ENCODE measurements at regions not wholly inside any gene's neighbourhood (a gene's known extent, or its start where the extent isn't known, plus 50 kb on each side); places are given as distances from the start of the nearest gene placed in this dataset.

DNA sequence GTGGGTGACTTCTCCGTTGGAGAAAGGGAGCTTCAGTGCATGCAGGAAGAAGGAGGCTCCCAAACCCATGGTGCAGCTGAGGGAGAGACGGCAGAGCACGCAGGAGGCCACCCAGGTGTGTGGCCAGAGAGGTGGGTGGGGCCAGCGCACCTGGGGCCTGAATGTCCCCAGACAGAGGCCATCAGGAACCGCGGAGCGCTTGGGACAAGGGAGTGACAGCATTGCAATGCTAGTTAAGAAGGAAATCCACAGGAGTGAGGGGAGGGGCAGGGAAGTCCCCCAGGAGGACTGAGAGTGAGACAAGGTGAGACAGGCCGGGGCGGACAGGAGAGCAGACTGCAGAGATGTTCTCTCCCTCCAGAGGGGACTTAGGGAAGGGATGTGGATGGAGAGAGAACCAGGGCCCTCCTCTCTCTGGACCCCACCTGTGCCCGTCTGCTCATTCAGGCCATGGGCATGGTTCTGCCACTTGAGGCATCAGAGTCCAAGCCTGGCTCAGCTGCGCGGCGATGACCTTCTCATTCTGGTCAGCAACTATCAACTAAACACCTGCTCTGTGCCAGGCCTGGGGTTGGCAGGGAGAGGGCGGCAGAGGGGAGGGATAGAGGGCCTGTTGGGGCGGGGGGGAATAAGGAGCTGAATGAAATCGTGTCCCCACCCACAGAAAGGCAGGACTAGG lies 69.4 kb upstream of the COL13A1 start:
- no peaks in the 10 kb centered on the region for H3K36me3 ChIP-seq (ENCODE audit: control insufficient read depth, insufficient read depth, low read length)
- no peak overlapping the region for H3K4me3 ChIP-seq (ENCODE audit: low read depth, low read length)
- no peak overlapping the region for H2AFZ ChIP-seq
- H3K27ac ChIP-seq, result no peak overlapping the region
- peaks cover 10% of the 10 kb centered on the region for H3K4me1 ChIP-seq
- H3K27me3 ChIP-seq (ENCODE audit: control insufficient read depth, insufficient read depth, low read length), result no peaks in the 10 kb centered on the region
- no peak overlapping the region for H3K4me2 ChIP-seq (ENCODE audit: low read length)
- TF ChIP-seq, protein P1, sequence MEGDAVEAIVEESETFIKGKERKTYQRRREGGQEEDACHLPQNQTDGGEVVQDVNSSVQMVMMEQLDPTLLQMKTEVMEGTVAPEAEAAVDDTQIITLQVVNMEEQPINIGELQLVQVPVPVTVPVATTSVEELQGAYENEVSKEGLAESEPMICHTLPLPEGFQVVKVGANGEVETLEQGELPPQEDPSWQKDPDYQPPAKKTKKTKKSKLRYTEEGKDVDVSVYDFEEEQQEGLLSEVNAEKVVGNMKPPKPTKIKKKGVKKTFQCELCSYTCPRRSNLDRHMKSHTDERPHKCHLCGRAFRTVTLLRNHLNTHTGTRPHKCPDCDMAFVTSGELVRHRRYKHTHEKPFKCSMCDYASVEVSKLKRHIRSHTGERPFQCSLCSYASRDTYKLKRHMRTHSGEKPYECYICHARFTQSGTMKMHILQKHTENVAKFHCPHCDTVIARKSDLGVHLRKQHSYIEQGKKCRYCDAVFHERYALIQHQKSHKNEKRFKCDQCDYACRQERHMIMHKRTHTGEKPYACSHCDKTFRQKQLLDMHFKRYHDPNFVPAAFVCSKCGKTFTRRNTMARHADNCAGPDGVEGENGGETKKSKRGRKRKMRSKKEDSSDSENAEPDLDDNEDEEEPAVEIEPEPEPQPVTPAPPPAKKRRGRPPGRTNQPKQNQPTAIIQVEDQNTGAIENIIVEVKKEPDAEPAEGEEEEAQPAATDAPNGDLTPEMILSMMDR (IDR thresholded peaks at IDR 0.05), result no peak
- no peak overlapping the region for H3K9ac ChIP-seq
- no peaks in the 10 kb centered on the region for H3K79me2 ChIP-seq
- H3K9me3 ChIP-seq (ENCODE audit: control insufficient read depth, low read length), result no peaks in the 10 kb centered on the region

DNA sequence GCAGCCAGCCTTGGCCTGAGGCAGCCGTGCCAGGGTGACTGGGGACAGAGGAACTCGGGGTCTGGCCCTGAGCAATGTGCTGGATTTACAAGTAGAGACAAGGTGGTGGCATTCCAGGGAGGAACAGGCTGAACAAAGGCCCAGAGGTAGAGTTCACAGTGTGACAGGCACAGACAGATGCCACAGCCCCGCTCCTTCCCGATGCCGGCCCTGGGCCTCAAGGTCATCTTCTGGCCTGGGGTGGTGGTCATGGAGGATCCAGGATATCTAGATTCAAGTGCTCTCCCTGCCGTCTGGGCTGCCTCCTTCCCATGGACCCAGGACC lies 68.9 kb upstream of the COL13A1 start:
- H3K36me3 ChIP-seq (ENCODE audit: control insufficient read depth, insufficient read depth, low read length), result no peaks in the 10 kb centered on the region
- TF ChIP-seq, protein P1 (IDR thresholded peaks at IDR 0.05), result no peak
- no peak overlapping the region for H3K4me3 ChIP-seq (ENCODE audit: low read depth, low read length)
- H3K4me2 ChIP-seq (ENCODE audit: low read length), result no peak overlapping the region
- no peaks in the 10 kb centered on the region for H3K27me3 ChIP-seq (ENCODE audit: control insufficient read depth, insufficient read depth, low read length)
- no peak overlapping the region for H3K27ac ChIP-seq
- no peak overlapping the region for H2AFZ ChIP-seq
- H3K4me1 ChIP-seq, result peaks cover 10% of the 10 kb centered on the region
- H3K9me3 ChIP-seq (ENCODE audit: control insufficient read depth, low read length), result no peaks in the 10 kb centered on the region
- no peak overlapping the region for H3K9ac ChIP-seq
- H3K79me2 ChIP-seq, result no peaks in the 10 kb centered on the region

DNA sequence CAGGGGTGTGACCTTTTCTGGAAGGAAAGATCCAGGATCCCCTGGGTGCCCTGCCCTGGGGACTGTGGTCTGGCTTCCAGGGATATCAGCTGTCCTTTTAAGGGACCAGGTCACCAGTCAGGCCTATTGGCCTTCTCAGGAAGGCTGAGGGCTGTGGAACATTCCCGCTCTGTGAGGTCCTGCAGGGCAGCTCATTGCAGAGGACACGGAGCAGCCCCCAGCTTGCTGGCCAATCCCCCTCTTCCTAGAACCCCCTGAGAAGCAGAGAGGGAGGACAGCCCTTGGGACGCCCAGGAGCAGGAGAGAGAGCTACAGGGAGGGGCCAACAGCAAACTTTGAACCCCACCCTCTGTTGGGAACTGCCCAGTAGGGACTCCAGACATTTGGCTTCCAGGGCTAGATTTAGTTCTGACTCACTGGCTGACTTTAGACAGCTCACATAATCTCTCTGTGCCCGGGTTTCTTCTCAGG lies 67.9 kb upstream of the COL13A1 start:
- Histone ChIP-seq H3K4me3 (ENCODE audit: low read depth, low read length) (no peak overlapping the region), H3K27me3 (ENCODE audit: control insufficient read depth, insufficient read depth, low read length) (no peaks in the 10 kb centered on the region), H3K4me2 (ENCODE audit: low read length) (no peak overlapping the region), H3K27ac (no peak overlapping the region), H2AFZ (no peak overlapping the region), H3K36me3 (ENCODE audit: control insufficient read depth, insufficient read depth, low read length) (no peaks in the 10 kb centered on the region), H3K9ac (no peak overlapping the region), H3K79me2 (no peaks in the 10 kb centered on the region), H3K4me1 (peaks cover 1% of the 10 kb centered on the region), H3K9me3 (ENCODE audit: control insufficient read depth, low read length) (no peaks in the 10 kb centered on the region)
- TF ChIP-seq, protein P1 (IDR thresholded peaks at IDR 0.05), result no peak

DNA sequence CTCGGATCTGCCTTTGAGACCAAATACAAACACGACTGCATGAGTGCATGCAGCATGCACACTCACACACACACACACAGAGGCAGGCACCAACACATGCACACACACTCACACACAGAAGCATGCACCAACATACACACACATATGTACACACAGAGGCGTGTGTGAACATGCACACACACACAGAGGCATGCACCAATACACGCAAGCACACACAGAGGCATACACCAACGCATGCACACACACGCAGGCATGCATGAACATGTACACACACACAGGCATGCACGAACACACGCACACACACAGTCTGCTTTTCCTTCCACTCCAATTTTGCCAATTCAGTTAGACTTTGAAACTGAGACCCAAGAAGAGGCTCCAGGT lies 67.3 kb upstream of the COL13A1 start:
- H3K9ac ChIP-seq, result no peak overlapping the region
- no peak overlapping the region for H2AFZ ChIP-seq
- H3K9me3 ChIP-seq (ENCODE audit: control insufficient read depth, low read length), result no peaks in the 10 kb centered on the region
- H3K79me2 ChIP-seq, result no peaks in the 10 kb centered on the region
- no peaks in the 10 kb centered on the region for H3K4me1 ChIP-seq
- no peak overlapping the region for H3K27ac ChIP-seq
- no peaks in the 10 kb centered on the region for H3K27me3 ChIP-seq (ENCODE audit: control insufficient read depth, insufficient read depth, low read length)
- H3K36me3 ChIP-seq (ENCODE audit: control insufficient read depth, insufficient read depth, low read length), result no peaks in the 10 kb centered on the region
- no peak overlapping the region for H3K4me2 ChIP-seq (ENCODE audit: low read length)
- H3K4me3 ChIP-seq (ENCODE audit: low read depth, low read length), result no peak overlapping the region
- TF ChIP-seq, protein P1 (IDR thresholded peaks at IDR 0.05), result no peak

DNA sequence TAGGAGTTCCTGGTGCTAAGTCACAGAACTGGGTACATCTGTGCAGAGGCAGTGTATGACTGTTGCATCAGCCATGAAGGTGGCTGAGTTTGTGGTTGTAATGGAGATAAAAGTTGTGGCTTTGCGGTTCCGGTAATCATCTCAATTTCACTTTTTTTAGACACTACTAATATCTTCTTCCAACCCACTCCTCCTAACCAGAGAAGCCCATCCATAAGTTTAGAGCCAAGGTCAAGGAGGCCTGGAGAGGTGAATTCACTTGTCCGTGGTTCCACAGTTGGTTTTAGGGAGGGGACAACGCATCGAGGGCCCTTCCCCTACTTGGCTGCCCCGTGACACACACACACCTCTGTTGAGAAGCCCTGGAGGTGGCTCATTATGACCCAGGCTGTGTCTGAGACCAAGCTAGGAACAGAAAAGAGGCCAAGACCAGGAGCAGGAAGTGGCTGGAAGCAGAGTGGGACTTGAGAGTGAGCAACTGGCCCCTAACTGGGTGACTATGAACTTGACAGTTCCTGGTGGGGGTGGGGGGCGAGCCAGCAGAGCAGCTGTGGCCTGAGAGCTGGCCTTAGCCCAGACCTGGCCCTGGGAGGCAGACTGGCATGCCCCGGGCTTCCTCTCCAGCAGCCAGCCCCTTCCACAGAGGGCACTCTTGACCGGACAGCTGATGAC lies 66.8 kb upstream of the COL13A1 start:
- no peaks in the 10 kb centered on the region for H3K27me3 ChIP-seq (ENCODE audit: control insufficient read depth, insufficient read depth, low read length)
- H3K4me1 ChIP-seq, result no peaks in the 10 kb centered on the region
- H3K9ac ChIP-seq, result no peak overlapping the region
- no peak overlapping the region for H3K4me2 ChIP-seq (ENCODE audit: low read length)
- H2AFZ ChIP-seq, result no peak overlapping the region
- no peak overlapping the region for H3K27ac ChIP-seq
- no peaks in the 10 kb centered on the region for H3K9me3 ChIP-seq (ENCODE audit: control insufficient read depth, low read length)
- H3K79me2 ChIP-seq, result no peaks in the 10 kb centered on the region
- H3K4me3 ChIP-seq (ENCODE audit: low read depth, low read length), result no peak overlapping the region
- no peaks in the 10 kb centered on the region for H3K36me3 ChIP-seq (ENCODE audit: control insufficient read depth, insufficient read depth, low read length)
- TF ChIP-seq, protein P1 (IDR thresholded peaks at IDR 0.05), result no peak

Data from parathyroid adenoma (tissue), 2 donors.